Brain pericyte (primary cell): ENCODE measurements at regions not wholly inside any gene's neighbourhood (a gene's known extent, or its start where the extent isn't known, plus 50 kb on each side); places are given as distances from the start of the nearest gene placed in this dataset.
"Not testable (repeated sequence)": the region's sequence is repeated elsewhere in the genome, so short reads cannot be mapped to it uniquely, and the experiment has no call there.

Source experiments
- DNase-seq: peaks from one replicate; pipeline ENCODE4 v3.0.0-alpha.2; 2012; ENCODE audit warnings: low read depth, low spot score

- DNase-seq: no peak
Observed at GRCh38 chr5:174520420-174521396, 203.7 kb upstream of the MSX2 start.

GRCh38 chr5:174521449-174521848, 202.9 kb upstream of the MSX2 start:
- DNase-seq: no peak

DNA sequence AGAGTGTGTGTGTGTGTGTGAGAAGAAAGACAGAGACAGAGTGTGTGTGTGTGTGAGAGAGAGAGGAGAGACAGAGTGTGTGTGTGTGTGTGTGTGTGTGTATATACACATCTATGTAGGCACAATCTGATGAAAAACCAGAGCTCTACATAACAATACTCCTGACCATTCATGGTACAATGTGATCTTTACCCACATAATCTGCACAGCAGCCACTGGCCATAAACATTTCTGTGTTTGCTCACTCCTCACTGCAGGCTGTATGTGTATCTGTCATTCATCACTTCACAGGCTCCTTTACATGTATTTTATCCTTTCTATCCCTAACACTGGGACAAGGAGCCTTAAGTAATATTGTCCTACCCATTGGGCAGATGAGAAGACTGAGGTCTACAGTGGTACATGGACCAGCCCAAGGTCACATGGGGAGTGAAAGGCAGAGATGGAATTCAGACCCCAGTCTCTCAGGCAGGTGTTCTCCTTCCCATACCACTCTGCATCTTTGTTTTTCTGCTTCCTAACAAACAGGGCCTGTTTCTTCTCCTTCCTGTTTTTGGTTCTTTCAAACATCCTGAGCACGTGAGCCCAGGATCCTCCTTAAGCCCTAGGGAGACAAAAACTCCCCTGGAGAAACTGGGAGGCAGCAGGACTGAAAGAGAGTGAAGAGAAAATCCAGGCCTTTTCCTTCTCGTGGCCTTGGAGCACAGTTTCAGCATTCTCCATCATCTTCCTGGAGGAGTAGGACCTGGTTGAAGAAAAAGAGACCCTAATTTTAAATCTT, 201.7 kb upstream of the MSX2 start:
- DNase-seq: no peak

- no peak for DNase-seq
Observed at GRCh38 chr5:174523311-174524071, 200.9 kb upstream of the MSX2 start.

DNA sequence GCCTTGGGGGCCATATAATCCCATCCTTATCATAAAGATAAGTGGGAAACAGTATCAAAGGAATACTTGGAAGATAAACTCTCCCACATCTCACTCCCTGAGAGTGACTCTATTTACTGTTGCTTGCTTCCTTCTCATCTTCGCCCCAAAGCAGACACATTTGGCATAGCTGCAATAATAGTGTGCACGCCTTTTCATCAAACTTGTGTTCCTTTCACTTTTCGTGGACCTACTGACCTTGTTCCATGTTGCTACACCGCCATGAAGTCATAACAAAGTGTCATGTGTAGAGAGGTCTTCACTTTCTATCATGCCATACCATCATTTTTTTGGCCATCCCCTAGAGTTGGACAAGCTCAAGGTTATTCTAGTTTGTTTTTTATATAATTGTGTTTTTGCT, 200.0 kb upstream of the MSX2 start:
- no peak for DNase-seq

GRCh38 chr5:174526177-174526576, 198.2 kb upstream of the MSX2 start:
- no peak for DNase-seq

DNA sequence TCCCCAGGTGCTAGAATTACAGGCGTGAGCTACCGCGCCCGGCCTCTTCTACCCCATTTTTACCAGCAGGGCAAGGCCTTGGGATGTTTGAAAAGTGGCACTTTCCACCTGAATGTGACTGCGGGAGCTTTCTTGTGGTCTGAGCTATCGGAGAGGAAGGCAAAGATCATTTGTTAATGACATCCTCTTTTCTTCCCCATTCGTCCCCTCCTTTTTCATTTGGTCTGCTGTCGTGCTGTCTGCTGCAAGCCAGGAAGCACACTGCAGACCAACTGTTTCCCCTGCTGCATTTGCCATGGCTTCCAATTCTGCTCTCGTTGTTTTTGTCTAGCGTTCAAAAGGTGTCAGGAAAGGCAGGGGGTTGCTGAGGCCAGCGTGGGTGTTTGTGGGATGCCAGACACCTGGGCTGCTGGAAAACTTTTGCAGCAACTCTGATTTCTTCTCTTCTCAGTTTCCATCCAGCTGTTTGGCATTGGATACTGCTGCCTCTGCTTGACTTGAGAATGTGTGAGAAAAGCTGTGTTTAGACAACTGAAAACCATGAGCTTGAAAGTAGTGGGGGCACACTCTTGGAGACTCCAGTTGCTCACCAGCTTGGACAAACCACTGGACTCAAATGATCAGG, 196.4 kb upstream of the MSX2 start:
- no peak for DNase-seq

- DNase-seq: no peak
Observed at GRCh38 chr5:174528821-174529544, 195.4 kb upstream of the MSX2 start.

DNA sequence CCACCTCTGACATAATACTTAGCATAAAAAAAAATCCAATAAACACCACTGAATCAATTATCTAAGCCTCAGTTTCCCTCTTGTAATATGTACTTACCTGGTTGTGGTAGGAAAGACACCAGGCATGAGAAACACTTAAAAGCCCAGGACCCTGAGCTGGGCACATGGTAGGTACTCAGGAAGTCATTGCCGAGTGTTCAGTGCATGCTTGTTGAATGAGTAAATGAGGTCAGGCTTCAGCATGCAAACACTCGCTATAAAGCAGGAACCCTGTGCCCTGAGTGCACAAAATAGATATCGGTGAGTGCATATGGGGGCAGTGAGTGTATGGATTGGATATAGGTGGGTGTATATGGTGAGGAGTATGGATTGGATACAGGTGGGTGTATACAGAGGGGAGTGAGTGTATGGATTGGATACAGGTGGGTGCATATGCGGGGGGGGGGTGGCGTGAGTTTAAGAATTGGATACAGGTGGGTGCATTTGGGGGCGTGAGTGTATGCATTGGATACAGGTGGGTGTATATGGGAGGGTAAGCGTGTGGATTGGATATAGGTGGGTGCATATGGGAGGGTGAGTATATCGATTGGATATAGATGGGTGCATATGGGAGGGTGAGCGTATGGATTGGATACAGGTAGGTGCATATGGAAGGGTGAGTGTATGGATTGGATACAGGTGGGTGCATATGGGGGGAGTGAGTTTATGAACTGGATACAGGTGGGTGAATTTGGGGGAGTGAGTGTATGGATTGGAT, 194.3 kb upstream of the MSX2 start:
- no peak for DNase-seq

DNA sequence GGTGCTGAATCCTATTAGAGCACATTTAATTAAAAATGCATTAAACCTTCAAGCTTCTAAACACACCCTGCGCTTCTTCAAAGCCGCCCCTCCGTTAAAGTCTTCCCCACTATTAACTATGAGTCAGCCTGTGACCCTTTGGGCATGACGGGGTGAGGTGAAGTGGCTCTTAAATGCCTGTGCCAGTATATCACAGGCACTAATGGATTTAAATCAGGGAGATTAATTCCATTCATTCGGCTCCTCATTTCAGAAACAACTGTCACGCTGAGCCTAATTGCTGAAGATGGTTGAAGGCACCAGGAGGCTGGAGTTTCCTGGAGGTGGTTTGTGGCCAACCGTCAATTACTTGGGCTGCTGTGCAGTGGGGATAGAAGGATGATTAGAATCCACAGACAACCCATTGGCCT, 192.6 kb upstream of the MSX2 start:
- DNase-seq: no peak

DNA sequence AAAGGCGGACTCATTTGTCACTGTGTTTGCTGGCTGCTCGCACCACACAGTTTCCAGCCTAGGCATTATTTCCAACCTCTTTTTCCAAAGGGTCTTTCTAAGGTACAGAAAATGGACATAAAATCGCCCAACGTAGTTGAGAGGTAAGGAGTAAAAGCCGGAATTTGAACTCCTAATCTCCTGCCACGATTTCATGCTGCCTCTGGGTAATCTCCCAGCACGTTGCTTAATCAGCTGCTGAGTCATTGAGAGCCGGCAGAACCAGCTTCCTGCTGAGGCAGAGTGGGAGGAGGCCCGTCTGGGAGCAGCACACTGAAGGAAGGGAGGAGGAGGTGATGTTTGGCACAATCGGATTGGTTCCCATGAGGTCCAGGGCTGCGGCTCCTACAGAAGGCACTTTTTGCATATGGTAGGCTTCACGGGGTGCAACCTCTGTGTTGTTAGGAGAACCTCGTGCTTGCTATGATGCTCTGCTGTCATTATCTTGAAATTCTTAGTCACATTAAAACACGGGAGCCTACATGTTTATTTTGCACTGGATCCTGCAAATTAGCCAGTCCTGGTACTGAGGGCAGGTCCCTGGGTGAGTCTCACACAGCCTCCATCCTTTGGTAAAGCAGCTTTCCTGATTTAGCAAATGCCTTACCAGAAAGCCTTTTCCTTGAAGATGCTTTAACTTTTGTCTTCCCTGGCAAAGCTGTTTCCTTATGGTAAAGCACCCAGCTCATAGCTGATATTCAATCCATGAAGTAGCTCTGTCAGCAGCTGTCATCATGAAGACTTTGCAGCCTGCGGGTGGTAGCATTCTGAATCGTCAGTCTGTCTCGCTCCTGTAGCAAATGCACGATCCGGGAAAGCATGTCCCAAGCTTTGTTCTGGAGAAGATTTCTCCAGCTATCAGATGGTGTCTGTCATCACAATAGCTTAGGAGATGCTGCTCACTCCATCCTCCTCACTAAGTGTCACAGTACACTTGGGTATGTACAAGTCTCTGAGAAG, 191.6 kb upstream of the MSX2 start:
- DNase-seq: peak; percentile 75

DNA sequence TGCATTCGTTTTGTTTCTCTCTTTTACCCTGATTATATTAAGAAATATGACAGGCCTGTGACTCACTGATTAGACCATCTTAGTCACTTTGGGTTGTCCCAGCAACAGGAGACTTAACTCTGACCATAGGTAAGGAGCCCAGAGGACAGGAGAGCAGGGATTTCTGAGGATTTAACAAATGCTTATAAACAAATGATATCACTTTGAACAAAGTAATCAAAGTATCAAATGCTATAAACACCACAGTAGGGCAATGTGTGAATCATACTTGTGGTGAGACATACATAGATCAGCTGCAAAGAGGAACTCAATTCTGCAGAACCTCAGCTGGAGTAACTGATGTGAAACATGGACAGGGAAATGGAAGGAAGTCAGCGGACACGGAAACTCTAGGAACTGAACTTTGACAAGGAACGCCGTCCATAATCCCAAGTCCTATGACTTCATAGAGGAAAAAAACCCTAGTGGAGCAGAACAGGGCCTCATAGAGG, 190.6 kb upstream of the MSX2 start:
- DNase-seq: peak; percentile 15

- no peak for DNase-seq
Observed at GRCh38 chr5:174535669-174536068, 188.7 kb upstream of the MSX2 start.

DNA sequence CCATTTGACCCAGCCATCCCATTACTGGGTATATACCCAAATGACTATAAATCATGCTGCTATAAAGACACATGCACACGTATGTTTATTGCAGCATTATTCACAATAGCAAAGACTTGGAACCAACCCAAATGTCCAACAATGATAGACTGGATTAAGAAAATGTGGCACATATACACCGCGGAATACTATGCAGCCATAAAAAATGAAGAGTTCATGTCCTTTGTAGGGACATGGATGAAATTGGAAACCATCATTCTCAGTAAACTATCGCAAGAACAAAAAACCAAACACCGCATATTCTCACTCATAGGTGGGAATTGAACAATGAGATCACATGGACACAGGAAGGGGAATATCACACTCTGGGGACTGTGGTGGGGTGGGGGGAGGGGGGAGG, 184.6 kb upstream of the MSX2 start:
- not testable (repeated sequence) for DNase-seq

- no peak for DNase-seq
Observed at GRCh38 chr5:174542037-174542436, 182.3 kb upstream of the MSX2 start.

DNA sequence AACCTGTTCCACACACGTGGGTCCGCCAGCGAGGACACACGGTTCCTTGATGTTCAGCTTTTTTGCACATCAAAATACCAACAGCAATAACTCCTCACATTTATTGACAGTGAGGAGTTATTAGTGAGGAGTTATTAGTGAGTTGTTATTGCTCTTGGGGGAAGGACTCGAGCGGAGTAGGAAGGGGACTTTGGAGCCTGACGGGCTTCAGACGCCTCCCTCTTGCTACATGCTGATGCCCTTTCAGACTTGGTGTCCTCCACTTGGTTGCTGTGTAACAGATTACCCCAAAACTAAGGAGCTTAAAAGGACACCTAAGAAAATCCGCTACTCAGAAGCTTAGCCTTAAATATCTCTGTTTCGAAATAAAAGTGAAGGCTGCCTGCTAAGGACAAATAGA, 181.9 kb upstream of the MSX2 start:
- DNase-seq: no peak

DNA sequence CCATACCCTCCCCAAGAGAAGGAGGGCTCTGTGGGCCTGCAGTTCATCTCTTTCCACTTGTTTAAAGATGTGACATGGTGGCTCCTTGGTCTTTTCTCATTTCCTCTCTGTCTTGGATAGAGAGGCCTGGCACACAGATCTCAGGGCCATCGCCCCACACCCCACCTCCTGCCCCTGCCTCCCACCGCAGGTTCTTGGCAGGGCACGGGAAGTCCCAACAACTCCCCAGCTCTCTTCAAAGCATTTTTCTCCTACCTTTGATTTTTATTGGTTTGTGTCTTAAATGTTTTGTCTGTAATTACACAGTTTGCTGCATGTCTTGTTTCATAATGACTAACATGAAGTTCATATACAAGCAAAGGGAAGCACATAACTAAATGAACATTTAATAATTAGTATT, 178.5 kb upstream of the MSX2 start:
- DNase-seq: no peak

DNA sequence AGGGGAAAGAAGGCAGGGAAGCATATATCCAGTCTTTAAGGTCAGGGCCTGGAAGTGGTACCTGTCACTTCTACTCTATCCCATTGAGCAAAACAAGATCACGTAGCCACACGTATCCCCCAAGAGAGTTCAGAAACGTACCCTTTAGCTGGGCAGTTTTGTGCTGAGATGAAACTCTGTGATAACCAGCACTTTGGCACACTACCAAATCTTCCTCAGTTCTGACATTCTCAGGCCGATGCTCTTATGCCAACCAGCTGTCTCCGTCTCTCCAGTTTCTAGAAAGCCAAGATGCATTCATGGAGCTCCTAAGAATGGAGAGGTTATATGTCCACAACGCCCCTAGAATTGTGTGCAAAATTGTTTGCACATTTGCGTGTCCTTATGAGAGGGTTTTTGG, 176.6 kb upstream of the MSX2 start:
- no peak for DNase-seq

- no peak for DNase-seq
Observed at GRCh38 chr5:174549254-174549653, 175.1 kb upstream of the MSX2 start.
